SK-N-SH (cell line): ENCODE measurements at regions not wholly inside any gene's neighbourhood (a gene's known extent, or its start where the extent isn't known, plus 50 kb on each side); places are given as distances from the start of the nearest gene placed in this dataset.

Experiments used
- CTCF ChIA-PET: fragments of 300-600, 350-600 bp; formaldehyde crosslinking; extraction: SDS; loops from one replicate; lab custom pipeline; 2021; lab: Yijun Ruan, JAX
- POLR2A ChIA-PET: fragments of 350-600 bp; sonication (Branson Sonifier 250); formaldehyde crosslinking; extraction: SDS; loops from one replicate; lab custom pipeline; 2020; ENCODE audit warnings: antibody characterized with exemption, inconsistent platforms; lab: Yijun Ruan, JAX
- DNase-seq: peaks from one replicate; pipeline ENCODE4 v3.0.0; 2012
- H2AFZ ChIP-seq: fragments of 200-600 bp; sonication (generic); 2 replicates; pipeline ENCODE4 v1.8.1; 2016; ENCODE audit warnings: antibody characterized with exemption, mild to moderate bottlenecking, low read depth
- H3F3A ChIP-seq: fragments of 200-600 bp; sonication (generic); replicated peaks from 2 replicates; pipeline ENCODE3; 2016; ENCODE audit warnings: antibody characterized with exemption, mild to moderate bottlenecking; ENCODE audit not compliant: insufficient read depth
- H3K27ac ChIP-seq, 2 experiments: fragments of 200-500 bp in 1 of 2; fragments of 200-600 bp in 1 of 2; sonication (Bioruptor generic) in 1 of 2; sonication (generic), shearing (Covaris generic) in 1 of 2; 2 replicates each; pipeline versions ENCODE4 v1.5.1 to v1.6.1; 2014 to 2016; ENCODE audit warnings: low read depth in 2 of 2, inconsistent platforms in 1 of 2, low read length in 1 of 2, mild to moderate bottlenecking in 1 of 2, mixed read lengths in 1 of 2
- H3K27me3 ChIP-seq: fragments of 200-600 bp; sonication (generic), shearing (Covaris generic); 2 replicates; pipeline ENCODE4 v1.6.1; 2016; ENCODE audit warnings: mixed run types; ENCODE audit not compliant: insufficient read depth
- H3K36me3 ChIP-seq, 2 experiments: fragments of 200-500 bp in 1 of 2; fragments of 200-600 bp in 1 of 2; sonication (Bioruptor generic) in 1 of 2; sonication (generic) in 1 of 2; replicated peaks in 1 of 2; 2 replicates each; pipeline versions ENCODE3 to v1.5.1; 2014 to 2016; ENCODE audit warnings: low read length in 1 of 2, mild to moderate bottlenecking in 1 of 2; ENCODE audit not compliant: insufficient read depth in 2 of 2, control insufficient read depth in 1 of 2
- H3K4me1 ChIP-seq, 2 experiments: fragments of 200-500 bp in 1 of 2; fragments of 200-600 bp in 1 of 2; sonication (Bioruptor generic) in 1 of 2; sonication (generic), shearing (Covaris generic) in 1 of 2; 2 replicates each; pipeline versions ENCODE4 v1.5.1 to v1.6.1; 2014 to 2016; ENCODE audit warnings: low read depth in 1 of 2, low read length in 1 of 2, mixed run types in 1 of 2; ENCODE audit not compliant: insufficient read depth in 2 of 2, control insufficient read depth in 1 of 2
- H3K4me2 ChIP-seq: fragments of 200-600 bp; sonication (generic), shearing (Covaris generic); 2 replicates; pipeline ENCODE4 v1.6.1; 2017; ENCODE audit warnings: mixed run types
- H3K4me3 ChIP-seq, 2 experiments: fragments of 200-500 bp in 1 of 2; fragments of 200-600 bp in 1 of 2; sonication (Bioruptor generic) in 1 of 2; sonication (generic), shearing (Covaris generic) in 1 of 2; 2 replicates each; pipeline versions ENCODE4 v1.5.1 to v1.8.1; 2014 to 2016; ENCODE audit warnings: low read depth in 2 of 2, inconsistent platforms in 1 of 2, low read length in 1 of 2, mild to moderate bottlenecking in 1 of 2, mixed read lengths in 1 of 2, moderate library complexity in 1 of 2
- H3K79me2 ChIP-seq: fragments of 200-600 bp; sonication (generic); 2 replicates; pipeline ENCODE4 v1.8.1; 2017; ENCODE audit warnings: mild to moderate bottlenecking; ENCODE audit not compliant: insufficient read depth
- H3K9ac ChIP-seq: fragments of 200-600 bp; sonication (generic); 2 replicates; pipeline ENCODE4 v1.6.1; 2017; ENCODE audit warnings: mixed run types
- H3K9me2 ChIP-seq: fragments of 200-600 bp; sonication (generic); 2 replicates; pipeline ENCODE4 v1.6.1; 2017; ENCODE audit warnings: mixed run types
- H3K9me3 ChIP-seq: fragments of 200-600 bp; sonication (generic); 2 replicates; pipeline ENCODE4 v1.6.1; 2017; ENCODE audit warnings: mixed run types, mild to moderate bottlenecking, moderate library complexity
- H4K20me1 ChIP-seq: fragments of 200-600 bp; sonication (generic); 2 replicates; pipeline ENCODE4 v1.6.1; 2017; ENCODE audit warnings: mild to moderate bottlenecking, mixed run types; ENCODE audit not compliant: insufficient read depth
- CHD2 ChIP-seq: fragments of 150-350 bp; IDR thresholded peaks from 2 replicates; pipeline ENCODE4 v1.6.1; 2018; ENCODE audit warnings: low read length; ENCODE audit not compliant: partially characterized antibody
- EP300 ChIP-seq, 2 experiments: IDR thresholded peaks; 2 replicates each; pipeline versions ENCODE4 v1.4.0 to v1.6.1; 2012; ENCODE audit warnings: borderline replicate concordance in 1 of 2, low read depth in 1 of 2, low read length in 1 of 2
- EZH2phosphoT487 ChIP-seq: fragments of 200-600 bp; sonication (generic); IDR thresholded peaks from 2 replicates; pipeline ENCODE4 v1.6.1; 2017; ENCODE audit warnings: low read depth, mixed run types, mild to moderate bottlenecking, antibody characterized with exemption, moderate library complexity, borderline replicate concordance
- FOSL2 ChIP-seq: IDR thresholded peaks from 2 replicates; pipeline ENCODE4 v1.4.0; 2012; ENCODE audit warnings: low read depth, mild to moderate bottlenecking, moderate library complexity, borderline replicate concordance
- FOXJ3 ChIP-seq: sonication (generic); formaldehyde crosslinking; IDR thresholded peaks from 2 replicates; pipeline ENCODE4 v1.5.1; 2020; ENCODE audit warnings: mild to moderate bottlenecking, missing genetic modification reagents
- GABPA ChIP-seq: IDR thresholded peaks from 2 replicates; pipeline ENCODE4 v1.4.0; 2012; ENCODE audit warnings: low read depth, mild to moderate bottlenecking
- GATA2 ChIP-seq: sonication (generic); formaldehyde crosslinking; IDR thresholded peaks from 2 replicates; pipeline ENCODE4 v1.5.0; 2020; ENCODE audit warnings: mild to moderate bottlenecking, missing genetic modification reagents
- IRF3 ChIP-seq: fragments of 150-350 bp; IDR thresholded peaks from 2 replicates; pipeline ENCODE4 v1.6.1; 2016; ENCODE audit warnings: mild to moderate bottlenecking, low read depth, low read length
- JUND ChIP-seq: IDR thresholded peaks from 2 replicates; pipeline ENCODE4 v1.4.0; 2012
- MEF2A ChIP-seq: IDR thresholded peaks from 2 replicates; pipeline ENCODE4 v1.4.0; 2012; ENCODE audit warnings: low read depth, borderline replicate concordance
- MXI1 ChIP-seq: IDR thresholded peaks from 2 replicates; pipeline ENCODE4 v1.6.1; 2012; ENCODE audit warnings: mild to moderate bottlenecking, low read depth, low read length, improper control_type of control experiment
- NRF1 ChIP-seq: IDR thresholded peaks from 2 replicates; pipeline ENCODE4 v1.6.1; 2012; ENCODE audit warnings: low read depth, mild to moderate bottlenecking, low read length
- POLR2AphosphoS5 ChIP-seq: IDR thresholded peaks from 2 replicates; pipeline ENCODE4 v1.6.1; 2012; ENCODE audit warnings: low read depth, low read length
- RAD21 ChIP-seq: IDR thresholded peaks from 2 replicates; pipeline ENCODE4 v1.6.1; 2012; ENCODE audit warnings: mild to moderate bottlenecking, low read length
- RCOR1 ChIP-seq: fragments of 150-350 bp; IDR thresholded peaks from 2 replicates; pipeline ENCODE4 v1.6.1; 2017; ENCODE audit warnings: antibody characterized with exemption, low read length
- RFX5 ChIP-seq: IDR thresholded peaks from 2 replicates; pipeline ENCODE4 v1.6.1; 2012; ENCODE audit warnings: mild to moderate bottlenecking, improper control_type of control experiment, low read length
- RXRA ChIP-seq: IDR thresholded peaks from 2 replicates; pipeline ENCODE4 v1.4.0; 2012; ENCODE audit warnings: low read depth, mild to moderate bottlenecking, borderline replicate concordance
- SIN3A ChIP-seq: IDR thresholded peaks from 2 replicates; pipeline ENCODE4 v1.6.1; 2012; ENCODE audit warnings: low read depth, mild to moderate bottlenecking, low read length, moderate library complexity, borderline replicate concordance
- SMC3 ChIP-seq: IDR thresholded peaks from 2 replicates; pipeline ENCODE4 v1.6.1; 2012; ENCODE audit warnings: low read depth, low read length, improper control_type of control experiment
- TAF1 ChIP-seq: IDR thresholded peaks from 2 replicates; pipeline ENCODE4 v1.6.1; 2012; ENCODE audit warnings: low read depth, mild to moderate bottlenecking, low read length, moderate library complexity, borderline replicate concordance
- TCF12 ChIP-seq: IDR thresholded peaks from 2 replicates; pipeline ENCODE4 v1.4.0; 2012
- TEAD4 ChIP-seq: IDR thresholded peaks from 2 replicates; pipeline ENCODE4 v1.4.0; 2012; ENCODE audit warnings: mild to moderate bottlenecking, borderline replicate concordance; ENCODE audit not compliant: insufficient read depth
- USF1 ChIP-seq: IDR thresholded peaks from 2 replicates; pipeline ENCODE4 v1.4.0; 2012; ENCODE audit warnings: low read depth, borderline replicate concordance
- USF2 ChIP-seq: fragments of 150-350 bp; IDR thresholded peaks from 2 replicates; pipeline ENCODE4 v1.6.1; 2017; ENCODE audit warnings: antibody characterized with exemption, low read length, low read depth, borderline replicate concordance
- YY1 ChIP-seq: IDR thresholded peaks from 2 replicates; pipeline ENCODE4 v1.4.0; 2012; ENCODE audit warnings: low read depth, mild to moderate bottlenecking
- ZBTB33 ChIP-seq: IDR thresholded peaks from 2 replicates; pipeline ENCODE4 v1.4.0; 2012; ENCODE audit warnings: low read depth, borderline replicate concordance
- WGBS: methylation state at CpG from one replicate; pipeline ENCODE4 v1.1.6; 2017; ENCODE audit warnings: low lambda C conversion rate; 5-methylcytosine and 5-hydroxymethylcytosine counted together
- TF ChIP-seq, protein P1 (sequence below): IDR thresholded peaks from 2 replicates; pipeline ENCODE4; 2012

- peak; percentile 87 for DNase-seq
- Histone ChIP-seq H4K20me1 (no peaks in the 10 kb centered on the region), H3K9me3 (no peaks in the 10 kb centered on the region), H3K4me1 (peaks cover 0 to 65% of the 10 kb centered on the region in 2 experiments; a peak in 2 of 4 replicates), H3K9me2 (no peaks in the 10 kb centered on the region), H3K4me2 (no peak overlapping the region), H3K9ac (no peak overlapping the region), H3K36me3 (no peaks in the 10 kb centered on the region), H3F3A (no peaks in the 10 kb centered on the region), H3K79me2 (no peaks in the 10 kb centered on the region), H3K27me3 (no peaks in the 10 kb centered on the region), H3K4me3 (no peak overlapping the region), H3K27ac (peak overlapping the region in 1 of 2 experiments; percentile 93; a peak in 2 of 4 replicates), H2AFZ (no peak overlapping the region)
- CTCF ChIA-PET: interaction anchor here (1.1 to 10.4 kb wide), 7 partner anchors 10 to 124 kb away, joined by 3 to 130 read pairs (median 6); partner anchors contain the start of gene RET
- WGBS: 46% methylated on average over 16 of the region's 26 CpGs
- POLR2A ChIA-PET: interaction anchor here (0.8 to 3.8 kb wide), 10 partner anchors 10 to 111 kb away, joined by 3 to 48 read pairs (median 4); partner anchors contain the start of gene RET
- TF ChIP-seq TAF1 (no peak), EP300 (IDR thresholded peaks at IDR 0.05; ENCODE audit: borderline replicate concordance in 1 of 2, low read depth in 1 of 2, low read length in 1 of 2) (peak in 1 of 2 experiments; percentile 95; a peak in 2 of 4 replicates), ZBTB33 (no peak), USF1 (peak; percentile 70; the same call in 1 of the 2 replicates), IRF3 (no peak), FOSL2 (no peak), RCOR1 (peak; percentile 77), USF2 (no peak; the same call in 1 of the 2 replicates), RAD21 (peak; percentile 21), SIN3A (no peak), JUND (no peak), MEF2A (no peak), RFX5 (no peak), POLR2AphosphoS5 (no peak), RXRA (no peak), FOXJ3 (CRISPR knock-in tag) (peak; percentile 99), TCF12 (0 out of 2 replicates have a peak, but pooled peaks have one; percentile 29), YY1 (no peak), NRF1 (no peak), GABPA (no peak), GATA2 (peak; percentile 98), TEAD4 (no peak), CHD2 (peak; percentile 59), EZH2phosphoT487 (no peak), SMC3 (no peak; the same call in 1 of the 2 replicates), MXI1 (0 out of 2 replicates have a peak, but pooled peaks have one; percentile 11)
- TF ChIP-seq, protein P1, sequence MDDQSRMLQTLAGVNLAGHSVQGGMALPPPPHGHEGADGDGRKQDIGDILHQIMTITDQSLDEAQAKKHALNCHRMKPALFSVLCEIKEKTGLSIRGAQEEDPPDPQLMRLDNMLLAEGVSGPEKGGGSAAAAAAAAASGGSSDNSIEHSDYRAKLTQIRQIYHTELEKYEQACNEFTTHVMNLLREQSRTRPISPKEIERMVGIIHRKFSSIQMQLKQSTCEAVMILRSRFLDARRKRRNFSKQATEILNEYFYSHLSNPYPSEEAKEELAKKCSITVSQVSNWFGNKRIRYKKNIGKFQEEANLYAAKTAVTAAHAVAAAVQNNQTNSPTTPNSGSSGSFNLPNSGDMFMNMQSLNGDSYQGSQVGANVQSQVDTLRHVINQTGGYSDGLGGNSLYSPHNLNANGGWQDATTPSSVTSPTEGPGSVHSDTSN: no peak
Observed at GRCh38 chr10:42981358-42982236, 95.3 kb upstream of the RET start.
